Naive thymus-derived CD4-positive, alpha-beta T cell (primary cell): ENCODE measurements at regions not wholly inside any gene's neighbourhood (a gene's known extent, or its start where the extent isn't known, plus 50 kb on each side); places are given as distances from the start of the nearest gene placed in this dataset.
"Not testable (repeated sequence)": the region's sequence is repeated elsewhere in the genome, so short reads cannot be mapped to it uniquely, and the experiment has no call there.

ENCODE experiments used
- ATAC-seq: fragments of 150-1000 bp; cut with Tn5 transposase; 2 replicates; pipeline ENCODE4 v1.10.0; 2021; ENCODE audit warnings: mild to moderate bottlenecking, moderate library complexity
- CTCF ChIA-PET: fragments of 350-600 bp; sonication (Branson Sonifier 250); formaldehyde crosslinking; loops from one replicate; lab custom pipeline; 2021; ENCODE audit warnings: antibody characterized with exemption; lab: Charles Lee
- POLR2A ChIA-PET: fragments of 350-600 bp; sonication (Branson Sonifier 250); formaldehyde crosslinking; loops from one replicate; lab custom pipeline; 2021; ENCODE audit warnings: antibody characterized with exemption, inconsistent platforms; lab: Charles Lee
- DNase-seq, 9 donors: peaks; one replicate each; pipeline versions ENCODE4 v3.0.0 to v3.0.0-alpha.2; 2020 to 2022; ENCODE audit warnings: mixed read lengths in 1 of 9
- H3K27ac ChIP-seq: one replicate; pipeline ENCODE4 v1.7.0; 2013; ENCODE audit warnings: mild to moderate bottlenecking, low read depth, low read length, moderate library complexity
- H3K27me3 ChIP-seq, 2 donors: one replicate each; pipeline ENCODE4 v1.7.0; 2013; ENCODE audit warnings: low read length in 2 of 2, mild to moderate bottlenecking in 2 of 2, moderate library complexity in 2 of 2; ENCODE audit not compliant: control insufficient read depth in 2 of 2, insufficient read depth in 2 of 2
- H3K36me3 ChIP-seq, 3 experiments: 1 replicate in 2 of 3; 2 replicates in 1 of 3; pipeline ENCODE4 v1.7.0; 2013; ENCODE audit warnings: low read length in 3 of 3, mild to moderate bottlenecking in 3 of 3, moderate library complexity in 1 of 3; ENCODE audit not compliant: insufficient read depth in 3 of 3, control insufficient read depth in 2 of 3
- H3K4me1 ChIP-seq, 2 donors: one replicate each; pipeline ENCODE4 v1.7.0; 2013; ENCODE audit warnings: low read length in 2 of 2, mild to moderate bottlenecking in 2 of 2, moderate library complexity in 1 of 2; ENCODE audit not compliant: control insufficient read depth in 2 of 2, insufficient read depth in 2 of 2
- H3K4me3 ChIP-seq: 2 replicates; pipeline ENCODE4 v1.7.0; 2013; ENCODE audit warnings: mild to moderate bottlenecking, low read length
- H3K9me3 ChIP-seq, 3 experiments: 1 replicate in 2 of 3; 2 replicates in 1 of 3; pipeline ENCODE4 v1.7.0; 2013; ENCODE audit warnings: low read length in 3 of 3; ENCODE audit not compliant: control insufficient read depth in 2 of 3
- H3K27ac Mint-ChIP-seq, 9 donors: one replicate each; pipeline ENCODE4 v1.8.0; 2020 to 2022; ENCODE audit warnings: mixed read lengths in 9 of 9, mild to moderate bottlenecking in 8 of 9, moderate library complexity in 5 of 9, inconsistent platforms in 2 of 9
- H3K27me3 Mint-ChIP-seq, 5 donors: one replicate each; pipeline ENCODE4 v1.8.0; 2021 to 2022; ENCODE audit warnings: mixed read lengths in 5 of 5, mild to moderate bottlenecking in 1 of 5
- H3K36me3 Mint-ChIP-seq, 5 donors: one replicate each; pipeline ENCODE4 v1.8.0; 2020 to 2022; ENCODE audit warnings: mixed read lengths in 5 of 5, mild to moderate bottlenecking in 3 of 5, inconsistent platforms in 1 of 5
- H3K4me1 Mint-ChIP-seq, 7 donors: one replicate each; pipeline ENCODE4 v1.8.0; 2020 to 2022; ENCODE audit warnings: mixed read lengths in 7 of 7, mild to moderate bottlenecking in 3 of 7, inconsistent platforms in 1 of 7
- H3K4me3 Mint-ChIP-seq, 10 donors: one replicate each; pipeline ENCODE4 v1.8.0; 2020 to 2022; ENCODE audit warnings: mild to moderate bottlenecking in 10 of 10, mixed read lengths in 10 of 10, moderate library complexity in 6 of 10, inconsistent platforms in 2 of 10
- H3K9me3 Mint-ChIP-seq, 11 donors: one replicate each; pipeline ENCODE4 v1.8.0; 2020 to 2022; ENCODE audit warnings: mixed read lengths in 11 of 11, mild to moderate bottlenecking in 4 of 11, inconsistent platforms in 1 of 11, moderate library complexity in 1 of 11
- intact Hi-C, 2 donors: fragments of 100-400 bp; cut with micrococcal nuclease; formaldehyde crosslinking; loops; one replicate each; pipeline ENCODE4 v1.15.1; 2023

- H3K27me3 ChIP-seq, CTCF ChIA-PET, H3K27ac ChIP-seq, H3K27me3 Mint-ChIP-seq, H3K4me1 ChIP-seq, H3K36me3 Mint-ChIP-seq, H3K36me3 ChIP-seq, H3K4me3 Mint-ChIP-seq, POLR2A ChIA-PET, DNase-seq, H3K4me3 ChIP-seq, H3K27ac Mint-ChIP-seq, intact Hi-C loops, H3K9me3 ChIP-seq, H3K4me1 Mint-ChIP-seq, ATAC-seq: not testable (repeated sequence)
- peaks cover 0 to 20% (median 5%) of the 10 kb centered on the region in 11 donors for H3K9me3 Mint-ChIP-seq
Measured at GRCh38 chr3:145111141-145111540, 1049.8 kb downstream of the PLOD2 start.

- H3K9me3 ChIP-seq: no peaks in the 10 kb centered on the region
- Mint-ChIP-seq H3K27ac (no peak overlapping the region), H3K27me3 (no peaks in the 10 kb centered on the region), H3K4me1 (peaks cover 0 to 2% (median 0%) of the 10 kb centered on the region in 7 donors), H3K9me3 (peaks cover 0 to 16% (median 8%) of the 10 kb centered on the region in 11 donors), H3K36me3 (no peaks in the 10 kb centered on the region), H3K4me3 (no peak overlapping the region)
- no peaks in the 10 kb centered on the region for H3K36me3 ChIP-seq
- ATAC-seq (no peak), DNase-seq (no peak)
- no peak overlapping the region for H3K27ac ChIP-seq
- CTCF ChIA-PET: no interaction called here
- no peak overlapping the region for H3K4me3 ChIP-seq
- no peaks in the 10 kb centered on the region for H3K27me3 ChIP-seq
- no peaks in the 10 kb centered on the region for H3K4me1 ChIP-seq
- intact Hi-C loops: no loop called here
- POLR2A ChIA-PET: no interaction called here
Measured at GRCh38 chr3:145116769-145117168, 1044.2 kb downstream of the PLOD2 start.

- Histone ChIP-seq H3K4me1 (no peaks in the 10 kb centered on the region), H3K27me3 (no peaks in the 10 kb centered on the region), H3K9me3 (no peaks in the 10 kb centered on the region), H3K27ac (no peak overlapping the region), H3K36me3 (no peaks in the 10 kb centered on the region), H3K4me3 (no peak overlapping the region)
- intact Hi-C loops: no loop called here
- H3K9me3 Mint-ChIP-seq: peaks cover 0 to 15% (median 6%) of the 10 kb centered on the region in 11 donors
- DNase-seq (no peak), ATAC-seq (no peak)
- no peak overlapping the region for H3K4me3 Mint-ChIP-seq
- ChIA-PET POLR2A (no interaction called here), CTCF (no interaction called here)
- H3K4me1 Mint-ChIP-seq: peaks cover 0 to 2% (median 0%) of the 10 kb centered on the region in 7 donors
- H3K27me3 Mint-ChIP-seq: no peaks in the 10 kb centered on the region
- no peak overlapping the region for H3K27ac Mint-ChIP-seq
- H3K36me3 Mint-ChIP-seq: no peaks in the 10 kb centered on the region
Measured at GRCh38 chr3:145118303-145118702, 1042.7 kb downstream of the PLOD2 start.

- Histone ChIP-seq H3K4me3 (no peak overlapping the region), H3K36me3 (no peaks in the 10 kb centered on the region), H3K27me3 (no peaks in the 10 kb centered on the region), H3K27ac (no peak overlapping the region), H3K9me3 (no peaks in the 10 kb centered on the region), H3K4me1 (no peaks in the 10 kb centered on the region)
- Mint-ChIP-seq H3K36me3 (no peaks in the 10 kb centered on the region), H3K27ac (no peak overlapping the region), H3K9me3 (peaks cover 0 to 6% (median 0%) of the 10 kb centered on the region in 11 donors), H3K4me1 (no peaks in the 10 kb centered on the region), H3K4me3 (no peak overlapping the region), H3K27me3 (no peaks in the 10 kb centered on the region)
- ChIA-PET CTCF (no interaction called here), POLR2A (no interaction called here)
- intact Hi-C loops: no loop called here
- DNase-seq (no peak), ATAC-seq (no peak)
Measured at GRCh38 chr3:145124900-145125678, 1035.9 kb downstream of the PLOD2 start.

- no peaks in the 10 kb centered on the region for H3K36me3 Mint-ChIP-seq
- intact Hi-C loops: no loop called here
- Histone ChIP-seq H3K4me1 (no peaks in the 10 kb centered on the region), H3K27ac (no peak overlapping the region), H3K27me3 (no peaks in the 10 kb centered on the region), H3K4me3 (no peak overlapping the region), H3K9me3 (no peaks in the 10 kb centered on the region), H3K36me3 (no peaks in the 10 kb centered on the region)
- DNase-seq (no peak), ATAC-seq (no peak)
- H3K4me1 Mint-ChIP-seq: no peaks in the 10 kb centered on the region
- CTCF ChIA-PET: no interaction called here
- H3K9me3 Mint-ChIP-seq: peaks cover 0 to 2% (median 0%) of the 10 kb centered on the region in 11 donors
- H3K4me3 Mint-ChIP-seq: no peak overlapping the region
- no peaks in the 10 kb centered on the region for H3K27me3 Mint-ChIP-seq
- POLR2A ChIA-PET: no interaction called here
- H3K27ac Mint-ChIP-seq: no peak overlapping the region
Measured at GRCh38 chr3:145133281-145133680, 1027.7 kb downstream of the PLOD2 start.

- intact Hi-C loops: no loop called here
Measured at GRCh38 chr3:145134738-145135137, 1026.2 kb downstream of the PLOD2 start.

GRCh38 chr3:145144361-145144760 lies 1016.6 kb downstream of the PLOD2 start:
- ATAC-seq: no peak
- H3K4me3 Mint-ChIP-seq: no peak overlapping the region
- no peaks in the 10 kb centered on the region for H3K36me3 Mint-ChIP-seq
- DNase-seq: no peak
- H3K9me3 Mint-ChIP-seq: peaks cover 0 to 5% (median 0%) of the 10 kb centered on the region in 11 donors
- H3K9me3 ChIP-seq: no peaks in the 10 kb centered on the region
- ChIA-PET POLR2A (no interaction called here), CTCF (no interaction called here)
- no peak overlapping the region for H3K27ac Mint-ChIP-seq
- H3K27me3 Mint-ChIP-seq: no peaks in the 10 kb centered on the region
- H3K27me3 ChIP-seq: no peaks in the 10 kb centered on the region
- H3K27ac ChIP-seq: no peak overlapping the region
- no peaks in the 10 kb centered on the region for H3K36me3 ChIP-seq
- intact Hi-C loops: no loop called here
- H3K4me3 ChIP-seq: no peak overlapping the region
- no peaks in the 10 kb centered on the region for H3K4me1 Mint-ChIP-seq
- H3K4me1 ChIP-seq: no peaks in the 10 kb centered on the region

More at GRCh38 chr3:145134738-145135137, 1026.2 kb downstream of the PLOD2 start:
- no peaks in the 10 kb centered on the region for H3K36me3 Mint-ChIP-seq
- no peaks in the 10 kb centered on the region for H3K9me3 ChIP-seq
- H3K4me1 Mint-ChIP-seq: no peaks in the 10 kb centered on the region
- ATAC-seq (no peak), DNase-seq (no peak)
- H3K27me3 ChIP-seq: no peaks in the 10 kb centered on the region
- no peaks in the 10 kb centered on the region for H3K4me1 ChIP-seq
- H3K27me3 Mint-ChIP-seq: no peaks in the 10 kb centered on the region
- H3K27ac Mint-ChIP-seq: no peak overlapping the region
- no peak overlapping the region for H3K4me3 ChIP-seq
- H3K9me3 Mint-ChIP-seq: peaks cover 0 to 2% (median 0%) of the 10 kb centered on the region in 11 donors
- POLR2A ChIA-PET: no interaction called here
- no peak overlapping the region for H3K27ac ChIP-seq
- no peak overlapping the region for H3K4me3 Mint-ChIP-seq
- CTCF ChIA-PET: no interaction called here
- H3K36me3 ChIP-seq: no peaks in the 10 kb centered on the region
